Brain microvascular endothelial cell (primary cell): ENCODE measurements at regions not wholly inside any gene's neighbourhood (a gene's known extent, or its start where the extent isn't known, plus 50 kb on each side); places are given as distances from the start of the nearest gene placed in this dataset.

ENCODE experiments used
- DNase-seq: peaks from one replicate; pipeline ENCODE4 v3.0.0-alpha.2; 2020
- H3K27ac ChIP-seq: fragments of 250-450 bp; sonication (Bioruptor Pico); 2 replicates; pipeline ENCODE4 v1.5.1; 2020; ENCODE audit warnings: mild to moderate bottlenecking, moderate library complexity
- H3K27me3 ChIP-seq: fragments of 250-450 bp; sonication (Bioruptor Pico); replicated peaks from 2 replicates; pipeline ENCODE4 v1.5.1; 2020; ENCODE audit warnings: mild to moderate bottlenecking
- H3K36me3 ChIP-seq: fragments of 250-450 bp; sonication (Bioruptor Pico); replicated peaks from 2 replicates; pipeline ENCODE4 v1.5.1; 2020; ENCODE audit warnings: mild to moderate bottlenecking
- H3K4me3 ChIP-seq: 2 replicates; pipeline ENCODE4 v1.5.1; 2011; ENCODE audit warnings: low read depth, mild to moderate bottlenecking, control low read depth, low read length, moderate library complexity
- in situ Hi-C: cut with HindIII; loops from 2 replicates; pipeline ENCODE4 v1.10.0; 2017; ENCODE audit warnings: low sequenced_read_pairs, low pct_ligation_motif_present
- TF ChIP-seq, protein P1 (sequence below): IDR thresholded peaks from 2 replicates; pipeline ENCODE4 v1.5.1; 2011; ENCODE audit warnings: low read depth, mild to moderate bottlenecking, moderate library complexity, low read length, control low read depth, inconsistent platforms; ENCODE audit errors: missing control alignments

- Histone ChIP-seq H3K36me3 (no peaks in the 10 kb centered on the region), H3K4me3 (no peak overlapping the region), H3K27me3 (no peaks in the 10 kb centered on the region), H3K27ac (no peak overlapping the region)
- in situ Hi-C loops: no loop called here
- TF ChIP-seq, protein P1, sequence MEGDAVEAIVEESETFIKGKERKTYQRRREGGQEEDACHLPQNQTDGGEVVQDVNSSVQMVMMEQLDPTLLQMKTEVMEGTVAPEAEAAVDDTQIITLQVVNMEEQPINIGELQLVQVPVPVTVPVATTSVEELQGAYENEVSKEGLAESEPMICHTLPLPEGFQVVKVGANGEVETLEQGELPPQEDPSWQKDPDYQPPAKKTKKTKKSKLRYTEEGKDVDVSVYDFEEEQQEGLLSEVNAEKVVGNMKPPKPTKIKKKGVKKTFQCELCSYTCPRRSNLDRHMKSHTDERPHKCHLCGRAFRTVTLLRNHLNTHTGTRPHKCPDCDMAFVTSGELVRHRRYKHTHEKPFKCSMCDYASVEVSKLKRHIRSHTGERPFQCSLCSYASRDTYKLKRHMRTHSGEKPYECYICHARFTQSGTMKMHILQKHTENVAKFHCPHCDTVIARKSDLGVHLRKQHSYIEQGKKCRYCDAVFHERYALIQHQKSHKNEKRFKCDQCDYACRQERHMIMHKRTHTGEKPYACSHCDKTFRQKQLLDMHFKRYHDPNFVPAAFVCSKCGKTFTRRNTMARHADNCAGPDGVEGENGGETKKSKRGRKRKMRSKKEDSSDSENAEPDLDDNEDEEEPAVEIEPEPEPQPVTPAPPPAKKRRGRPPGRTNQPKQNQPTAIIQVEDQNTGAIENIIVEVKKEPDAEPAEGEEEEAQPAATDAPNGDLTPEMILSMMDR: no peak
- DNase-seq: no peak
These were observed 76.3 kb downstream of the MDH1 start for GRCh38 chr2:63665091-63665490.

DNA sequence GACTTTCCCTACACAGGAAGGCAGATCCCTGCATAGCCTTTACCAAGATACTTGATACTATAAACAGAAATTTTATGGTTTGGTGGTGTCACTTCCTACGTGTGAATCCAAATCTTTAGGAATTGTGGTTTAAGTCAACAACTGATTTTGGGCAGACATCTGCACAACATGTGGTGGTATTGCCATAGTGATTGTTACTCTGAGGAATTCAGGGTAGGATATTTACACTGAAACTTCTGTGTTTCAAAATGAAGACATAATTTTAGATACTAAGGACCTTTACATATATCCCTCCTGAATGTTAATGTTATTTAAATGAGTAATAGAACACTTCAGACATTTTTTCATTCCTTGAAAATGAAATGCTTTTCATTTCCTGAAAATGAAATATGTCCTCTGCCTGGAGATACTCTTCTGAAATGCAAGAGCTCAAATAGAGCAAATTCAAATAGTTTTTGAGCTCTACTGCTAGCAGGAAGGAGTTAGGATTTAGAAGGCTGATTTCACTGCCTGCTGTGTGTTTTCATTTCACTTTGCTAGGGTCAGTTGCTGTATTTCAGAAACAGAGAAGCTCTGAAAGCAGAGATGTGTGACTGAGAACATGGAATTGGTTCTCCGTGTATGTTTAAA is 77.2 kb downstream of the MDH1 start:
- Histone ChIP-seq H3K36me3 (no peaks in the 10 kb centered on the region), H3K27ac (peak overlapping the region; percentile 28), H3K27me3 (no peaks in the 10 kb centered on the region), H3K4me3 (no peak overlapping the region)
- DNase-seq: peak; percentile 57
- in situ Hi-C loops: no loop called here
- TF ChIP-seq, protein P1: no peak

DNA sequence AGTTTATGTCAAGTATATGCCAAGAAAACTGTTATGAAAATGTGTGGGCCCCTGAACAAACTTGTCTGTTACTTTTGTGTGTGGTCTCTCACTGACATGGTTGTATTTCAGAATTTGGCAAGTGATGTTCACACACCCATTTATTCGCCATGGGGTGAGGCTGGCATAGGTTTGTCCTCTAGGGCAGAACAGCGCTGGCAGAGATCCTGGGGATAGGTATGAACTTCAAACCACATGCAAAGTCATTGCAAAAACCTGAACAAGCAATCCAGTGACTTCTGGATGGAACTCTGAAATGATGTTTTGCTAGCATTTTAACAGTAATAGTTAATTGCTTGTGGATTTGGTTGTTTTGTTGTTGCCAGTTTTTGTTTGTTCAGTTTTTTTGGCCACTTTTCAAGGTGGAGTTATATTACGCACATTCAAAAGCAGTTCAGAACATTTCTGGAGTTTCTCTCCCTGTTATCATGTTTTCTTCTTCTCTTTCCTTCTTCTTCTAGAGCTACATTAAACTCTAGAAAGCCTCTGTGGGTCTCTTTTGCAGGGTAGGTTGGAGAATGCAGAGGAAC is 78.5 kb downstream of the MDH1 start:
- no peak overlapping the region for H3K27ac ChIP-seq
- no peak for DNase-seq
- no peaks in the 10 kb centered on the region for H3K27me3 ChIP-seq
- no peak overlapping the region for H3K4me3 ChIP-seq
- no peaks in the 10 kb centered on the region for H3K36me3 ChIP-seq
- in situ Hi-C loops: no loop called here
- TF ChIP-seq, protein P1: no peak

GRCh38 chr2:63668000-63668399 is 79.2 kb downstream of the MDH1 start:
- H3K27me3 ChIP-seq: no peaks in the 10 kb centered on the region
- DNase-seq: no peak
- TF ChIP-seq, protein P1: no peak
- in situ Hi-C loops: no loop called here
- no peak overlapping the region for H3K4me3 ChIP-seq
- no peaks in the 10 kb centered on the region for H3K36me3 ChIP-seq
- no peak overlapping the region for H3K27ac ChIP-seq

DNA sequence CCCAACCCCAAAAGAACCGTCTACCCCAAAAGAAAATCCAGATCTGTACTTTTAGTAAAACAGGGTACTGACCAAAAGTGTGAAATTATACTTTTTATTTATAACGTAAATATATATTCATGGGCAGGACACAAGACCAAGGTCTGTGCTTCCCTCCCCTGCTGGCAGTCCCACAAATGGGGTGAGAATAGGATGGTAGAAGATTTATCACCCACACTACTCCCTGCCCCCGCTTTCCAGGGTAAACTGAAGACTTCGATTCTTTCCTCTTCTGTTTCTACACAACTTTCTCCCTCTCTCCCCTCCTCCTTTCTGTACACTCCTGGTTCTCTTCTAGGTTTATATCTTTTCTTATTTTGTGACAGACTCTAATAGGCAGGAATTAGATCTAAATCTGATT is 79.7 kb downstream of the MDH1 start:
- in situ Hi-C loops: no loop called here
- H3K36me3 ChIP-seq: no peaks in the 10 kb centered on the region
- TF ChIP-seq, protein P1: no peak

GRCh38 chr2:63669596-63669995 is 80.8 kb downstream of the MDH1 start:
- TF ChIP-seq, protein P1: no peak
- DNase-seq: no peak
- H3K27ac ChIP-seq: no peak overlapping the region
- no peaks in the 10 kb centered on the region for H3K36me3 ChIP-seq
- no peak overlapping the region for H3K4me3 ChIP-seq
- in situ Hi-C loops: no loop called here
- H3K27me3 ChIP-seq: no peaks in the 10 kb centered on the region

More for the DNA sequence above, 79.7 kb downstream of the MDH1 start:
- Histone ChIP-seq H3K27ac (no peak overlapping the region), H3K4me3 (no peak overlapping the region), H3K27me3 (no peaks in the 10 kb centered on the region)
- no peak for DNase-seq
